OCI-LY1 (cell line): ENCODE measurements at regions not wholly inside any gene's neighbourhood (a gene's known extent, or its start where the extent isn't known, plus 50 kb on each side); places are given as distances from the start of the nearest gene placed in this dataset.

ENCODE experiments used
- H2AFZ ChIP-seq: fragments of 200-600 bp; sonication (generic), shearing (Covaris generic); 2 replicates; pipeline ENCODE4 v1.6.0; 2014; ENCODE audit warnings: antibody characterized with exemption, mild to moderate bottlenecking, low read length
- H3F3A ChIP-seq: fragments of 200-600 bp; sonication (generic), shearing (Covaris generic); 2 replicates; pipeline ENCODE4 v1.6.0; 2014; ENCODE audit warnings: mild to moderate bottlenecking, antibody characterized with exemption, low read length, moderate library complexity; ENCODE audit not compliant: insufficient read depth
- H3K27ac ChIP-seq: fragments of 200-600 bp; sonication (generic); 2 replicates; pipeline ENCODE4 v1.5.1; 2014; ENCODE audit warnings: low read length, mixed run types, mild to moderate bottlenecking, low read depth; ENCODE audit not compliant: poor library complexity, severe bottlenecking
- H3K27me3 ChIP-seq: fragments of 200-600 bp; sonication (generic); 2 replicates; pipeline ENCODE4 v1.6.0; 2014; ENCODE audit warnings: antibody characterized with exemption, mild to moderate bottlenecking, low read length, moderate library complexity; ENCODE audit not compliant: insufficient read depth
- H3K36me3 ChIP-seq: fragments of 200-600 bp; sonication (generic); 2 replicates; pipeline ENCODE4 v1.6.1; 2014; ENCODE audit warnings: mild to moderate bottlenecking, antibody characterized with exemption, low read length, moderate library complexity, mixed read lengths; ENCODE audit not compliant: insufficient read depth
- H3K4me1 ChIP-seq: fragments of 200-600 bp; sonication (generic); 2 replicates; pipeline ENCODE4 v1.5.1; 2014; ENCODE audit warnings: mild to moderate bottlenecking, low read length, moderate library complexity; ENCODE audit not compliant: insufficient read depth, severe bottlenecking
- H3K4me2 ChIP-seq: fragments of 200-600 bp; sonication (generic), shearing (Covaris generic); 2 replicates; pipeline ENCODE4 v1.6.1; 2014; ENCODE audit warnings: low read length
- H3K4me3 ChIP-seq: fragments of 200-600 bp; sonication (generic); 2 replicates; pipeline ENCODE4 v1.5.1; 2014; ENCODE audit warnings: low read length, low read depth, mild to moderate bottlenecking, mixed read lengths; ENCODE audit not compliant: poor library complexity, severe bottlenecking
- H3K79me2 ChIP-seq: fragments of 200-600 bp; shearing (Covaris generic); 2 replicates; pipeline ENCODE4 v1.6.1; 2016; ENCODE audit warnings: mixed run types, low read length, mixed read lengths; ENCODE audit not compliant: insufficient read depth
- H3K9ac ChIP-seq: fragments of 200-600 bp; sonication (generic), shearing (Covaris generic); 2 replicates; pipeline ENCODE4 v1.6.1; 2014; ENCODE audit warnings: mild to moderate bottlenecking, low read length, mixed read lengths
- H3K9me2 ChIP-seq: fragments of 200-600 bp; sonication (generic), shearing (Covaris generic); 2 replicates; pipeline ENCODE4 v1.6.1; 2014; ENCODE audit warnings: low read depth, mild to moderate bottlenecking, low read length, mixed read lengths
- H3K9me3 ChIP-seq: fragments of 200-600 bp; shearing (Covaris generic); 2 replicates; pipeline ENCODE4 v1.6.1; 2014; ENCODE audit warnings: low read length, mixed read lengths
- H4K20me1 ChIP-seq: fragments of 200-600 bp; sonication (generic), shearing (Covaris generic); 2 replicates; pipeline ENCODE4 v1.6.0; 2016; ENCODE audit warnings: mild to moderate bottlenecking, low read length; ENCODE audit not compliant: insufficient read depth
- EZH2 ChIP-seq: fragments of 200-600 bp; sonication (generic), shearing (Covaris generic); IDR thresholded peaks from 2 replicates; pipeline ENCODE4 v1.8.0; 2017; ENCODE audit warnings: borderline replicate concordance, mixed run types, mild to moderate bottlenecking, antibody characterized with exemption, low read length, moderate library complexity, mixed read lengths
- TF ChIP-seq, protein P1 (sequence below): fragments of 200-600 bp; sonication (generic), shearing (Covaris generic); IDR thresholded peaks from 2 replicates; pipeline ENCODE4 v1.5.1; 2017; ENCODE audit warnings: mild to moderate bottlenecking, antibody characterized with exemption, low read length, moderate library complexity, mixed read lengths

DNA sequence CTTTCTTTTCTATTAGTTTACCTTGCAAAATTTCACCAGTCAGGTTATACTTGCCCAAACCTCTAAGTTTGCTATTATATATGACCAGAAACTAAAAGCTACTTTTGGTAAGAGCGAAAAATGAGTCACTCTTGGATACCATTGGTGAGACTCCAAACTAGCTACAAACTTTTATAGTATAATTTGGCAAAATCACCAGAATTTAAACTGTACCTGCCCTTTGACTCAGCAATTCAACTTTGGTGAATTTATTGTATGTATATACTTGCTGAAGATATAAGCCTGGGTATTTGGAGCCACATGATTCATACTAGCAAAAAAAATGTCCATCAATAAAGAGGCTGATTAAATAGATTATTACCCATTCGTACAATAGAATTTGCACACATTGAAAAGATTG lies 178.7 kb upstream of the STEAP1 start:
- Histone ChIP-seq H4K20me1 (no peaks in the 10 kb centered on the region), H3K9me3 (no peaks in the 10 kb centered on the region), H3F3A (no peaks in the 10 kb centered on the region), H3K36me3 (no peaks in the 10 kb centered on the region), H3K4me1 (no peaks in the 10 kb centered on the region), H3K9ac (no peak overlapping the region), H3K27ac (no peak overlapping the region), H3K9me2 (no peaks in the 10 kb centered on the region), H2AFZ (no peak overlapping the region), H3K79me2 (no peaks in the 10 kb centered on the region), H3K4me2 (no peak overlapping the region), H3K4me3 (no peak overlapping the region), H3K27me3 (no peaks in the 10 kb centered on the region)
- no peak for TF ChIP-seq EZH2
- TF ChIP-seq, protein P1, sequence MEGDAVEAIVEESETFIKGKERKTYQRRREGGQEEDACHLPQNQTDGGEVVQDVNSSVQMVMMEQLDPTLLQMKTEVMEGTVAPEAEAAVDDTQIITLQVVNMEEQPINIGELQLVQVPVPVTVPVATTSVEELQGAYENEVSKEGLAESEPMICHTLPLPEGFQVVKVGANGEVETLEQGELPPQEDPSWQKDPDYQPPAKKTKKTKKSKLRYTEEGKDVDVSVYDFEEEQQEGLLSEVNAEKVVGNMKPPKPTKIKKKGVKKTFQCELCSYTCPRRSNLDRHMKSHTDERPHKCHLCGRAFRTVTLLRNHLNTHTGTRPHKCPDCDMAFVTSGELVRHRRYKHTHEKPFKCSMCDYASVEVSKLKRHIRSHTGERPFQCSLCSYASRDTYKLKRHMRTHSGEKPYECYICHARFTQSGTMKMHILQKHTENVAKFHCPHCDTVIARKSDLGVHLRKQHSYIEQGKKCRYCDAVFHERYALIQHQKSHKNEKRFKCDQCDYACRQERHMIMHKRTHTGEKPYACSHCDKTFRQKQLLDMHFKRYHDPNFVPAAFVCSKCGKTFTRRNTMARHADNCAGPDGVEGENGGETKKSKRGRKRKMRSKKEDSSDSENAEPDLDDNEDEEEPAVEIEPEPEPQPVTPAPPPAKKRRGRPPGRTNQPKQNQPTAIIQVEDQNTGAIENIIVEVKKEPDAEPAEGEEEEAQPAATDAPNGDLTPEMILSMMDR = no peak

DNA sequence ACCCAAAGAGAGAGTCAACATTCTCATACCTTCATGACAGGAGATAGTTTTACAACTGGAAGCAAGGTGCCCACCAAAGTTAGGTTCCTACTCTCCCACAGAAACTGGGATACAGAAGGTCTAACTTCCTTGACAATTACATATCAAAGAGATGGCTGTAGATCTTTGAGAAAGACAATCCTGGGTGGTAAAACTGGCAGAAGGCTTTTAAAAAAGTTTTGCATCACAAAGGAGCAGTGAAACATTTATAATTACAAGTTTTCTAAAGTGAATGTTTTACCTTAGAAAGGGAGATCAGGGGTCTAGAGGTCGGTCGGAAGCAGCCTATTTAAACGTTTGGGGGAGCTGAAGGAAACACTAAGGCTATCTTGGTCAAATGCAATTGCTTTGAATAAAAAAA lies 166.6 kb upstream of the STEAP1 start:
- H3K27me3 ChIP-seq = no peaks in the 10 kb centered on the region
- H4K20me1 ChIP-seq = no peaks in the 10 kb centered on the region
- no peaks in the 10 kb centered on the region for H3K36me3 ChIP-seq
- no peaks in the 10 kb centered on the region for H3F3A ChIP-seq
- peaks cover under 1% of the 10 kb centered on the region; the same call in 1 of the 2 replicates for H3K9me2 ChIP-seq
- H3K79me2 ChIP-seq = no peaks in the 10 kb centered on the region
- H3K4me2 ChIP-seq = no peak overlapping the region
- no peak overlapping the region for H3K9ac ChIP-seq
- no peak overlapping the region for H2AFZ ChIP-seq
- no peak overlapping the region for H3K4me3 ChIP-seq
- H3K9me3 ChIP-seq = no peaks in the 10 kb centered on the region
- H3K4me1 ChIP-seq = no peaks in the 10 kb centered on the region
- H3K27ac ChIP-seq = no peak overlapping the region
- TF ChIP-seq EZH2 = no peak
- TF ChIP-seq, protein P1 = no peak

DNA sequence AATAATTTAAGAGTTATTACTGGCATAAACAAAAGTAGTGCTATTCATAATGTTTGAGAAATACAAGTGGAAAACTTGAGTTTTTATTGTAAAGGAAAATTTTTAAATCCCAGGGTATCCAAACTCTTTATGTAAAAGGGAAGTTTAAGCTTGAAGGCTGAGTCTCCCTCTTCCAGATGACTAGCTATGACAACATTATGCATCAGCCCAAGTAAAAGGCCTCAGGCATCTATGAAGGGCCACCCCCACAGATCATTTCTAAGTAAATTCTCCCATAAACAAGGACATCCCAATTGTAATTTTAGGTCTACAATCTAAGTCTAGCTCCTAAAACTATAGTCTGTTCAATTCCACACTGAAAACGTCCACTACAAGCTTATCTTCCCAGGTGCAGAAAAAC lies 166.2 kb upstream of the STEAP1 start:
- H3K4me1 ChIP-seq = no peaks in the 10 kb centered on the region
- H3K79me2 ChIP-seq = no peaks in the 10 kb centered on the region
- no peaks in the 10 kb centered on the region for H4K20me1 ChIP-seq
- H3F3A ChIP-seq = no peaks in the 10 kb centered on the region
- no peaks in the 10 kb centered on the region for H3K9me2 ChIP-seq
- H3K36me3 ChIP-seq = no peaks in the 10 kb centered on the region
- no peak overlapping the region for H3K27ac ChIP-seq
- no peaks in the 10 kb centered on the region for H3K27me3 ChIP-seq
- no peak overlapping the region for H2AFZ ChIP-seq
- H3K9me3 ChIP-seq = no peaks in the 10 kb centered on the region
- no peak overlapping the region for H3K4me2 ChIP-seq
- H3K4me3 ChIP-seq = no peak overlapping the region
- H3K9ac ChIP-seq = no peak overlapping the region
- TF ChIP-seq, protein P1 = no peak
- no peak for TF ChIP-seq EZH2
